ENCODE measurements at regions not wholly inside any gene's neighbourhood (a gene's known extent, or its start where the extent isn't known, plus 50 kb on each side); places are given as distances from the start of the nearest gene placed in this dataset.

- DNase-seq (ENCODE audit: low read depth) = no peak
Measured at GRCh38 chr20:10954137-10954840, 280.5 kb upstream of the JAG1 start.

- no peak for DNase-seq (ENCODE audit: low read depth)
Measured at GRCh38 chr20:10954908-10955580, 281.2 kb upstream of the JAG1 start.

- no peak for DNase-seq (ENCODE audit: low read depth)
Measured at GRCh38 chr20:10958279-10958678, 284.5 kb upstream of the JAG1 start.

GRCh38 chr20:10960416-10960815, 286.6 kb upstream of the JAG1 start:
- no peak for DNase-seq (ENCODE audit: low read depth)

GRCh38 chr20:10961651-10962288, 288.0 kb upstream of the JAG1 start:
- no peak for DNase-seq (ENCODE audit: low read depth)

GRCh38 chr20:10962937-10963336, 289.1 kb upstream of the JAG1 start:
- no peak for DNase-seq (ENCODE audit: low read depth)

- DNase-seq (ENCODE audit: low read depth) = no peak
Measured at GRCh38 chr20:10963717-10964266, 290.0 kb upstream of the JAG1 start.

GRCh38 chr20:10965936-10966470, 292.2 kb upstream of the JAG1 start:
- DNase-seq (ENCODE audit: low read depth) = no peak

DNA sequence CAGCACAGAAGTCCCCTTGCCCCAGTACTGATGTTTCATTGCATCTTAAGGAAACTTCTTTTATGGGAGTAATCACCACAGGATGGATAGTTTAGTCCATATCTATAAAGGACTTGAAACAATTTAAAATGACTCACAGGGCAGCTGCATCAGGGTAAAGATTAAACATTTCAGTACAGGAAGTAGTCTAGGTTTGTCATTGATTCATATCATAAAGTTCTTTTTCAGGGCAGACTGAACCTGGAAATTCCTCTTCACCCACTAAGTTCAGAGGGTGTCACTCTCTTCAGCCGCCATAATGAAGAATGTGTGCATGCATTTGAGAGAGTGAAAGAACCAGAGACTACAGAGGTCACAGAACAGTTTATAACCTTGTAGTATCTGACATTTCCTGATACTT, 296.3 kb upstream of the JAG1 start:
- DNase-seq (ENCODE audit: low read depth) = peak; percentile 26

- no peak for DNase-seq (ENCODE audit: low read depth)
Measured at GRCh38 chr20:10971096-10971495, 297.3 kb upstream of the JAG1 start.

- no peak for DNase-seq (ENCODE audit: low read depth)
Measured at GRCh38 chr20:10972219-10972860, 298.5 kb upstream of the JAG1 start.

GRCh38 chr20:10976051-10976450, 302.3 kb upstream of the JAG1 start:
- no peak for DNase-seq (ENCODE audit: low read depth)

GRCh38 chr20:10978019-10978702, 304.4 kb upstream of the JAG1 start:
- no peak for DNase-seq (ENCODE audit: low read depth)

DNA sequence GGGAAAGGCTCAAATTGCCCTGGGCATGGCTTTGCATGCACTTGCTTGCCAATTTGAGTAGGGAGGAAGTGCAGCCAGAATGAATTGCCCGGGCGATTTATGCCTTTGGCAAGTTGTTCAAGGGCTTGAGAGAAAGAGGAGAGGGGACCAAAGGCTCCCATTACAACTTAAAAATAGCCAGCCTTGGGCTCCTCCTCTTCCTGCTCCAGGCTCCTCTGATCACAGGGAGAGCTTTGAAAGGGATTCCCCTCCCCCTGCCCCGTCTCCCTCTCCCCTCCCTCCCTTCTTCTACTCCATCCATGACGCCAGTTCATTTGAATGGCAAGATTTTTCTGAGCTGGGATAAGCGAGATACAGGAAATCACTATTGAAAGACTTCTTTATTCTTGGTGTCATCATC, 304.9 kb upstream of the JAG1 start:
- no peak for DNase-seq (ENCODE audit: low read depth)

DNA sequence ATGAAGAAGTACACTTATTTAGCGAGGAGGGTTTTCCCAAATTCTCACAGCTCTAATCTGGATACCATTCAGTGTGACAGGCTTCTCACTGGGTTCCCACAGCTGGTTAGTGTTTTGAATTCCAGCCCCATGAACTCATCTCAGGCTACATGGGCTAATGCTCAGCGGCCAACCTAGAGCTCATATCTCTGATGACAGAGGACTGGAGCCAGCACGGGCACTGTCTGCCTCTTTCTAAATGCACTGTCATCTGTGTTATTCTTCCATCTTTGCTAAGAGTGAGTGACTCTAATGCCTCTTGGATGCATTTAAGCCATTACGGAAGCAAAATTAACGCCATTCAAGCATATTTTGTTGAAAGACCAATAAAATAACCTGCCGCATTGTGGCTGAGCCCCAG, 308.9 kb upstream of the JAG1 start:
- DNase-seq (ENCODE audit: low read depth) = peak; percentile 68

GRCh38 chr20:10984294-10984693, 310.5 kb upstream of the JAG1 start:
- no peak for DNase-seq (ENCODE audit: low read depth)

- DNase-seq (ENCODE audit: low read depth) = no peak
Measured at GRCh38 chr20:10984913-10985312, 311.1 kb upstream of the JAG1 start.

DNA sequence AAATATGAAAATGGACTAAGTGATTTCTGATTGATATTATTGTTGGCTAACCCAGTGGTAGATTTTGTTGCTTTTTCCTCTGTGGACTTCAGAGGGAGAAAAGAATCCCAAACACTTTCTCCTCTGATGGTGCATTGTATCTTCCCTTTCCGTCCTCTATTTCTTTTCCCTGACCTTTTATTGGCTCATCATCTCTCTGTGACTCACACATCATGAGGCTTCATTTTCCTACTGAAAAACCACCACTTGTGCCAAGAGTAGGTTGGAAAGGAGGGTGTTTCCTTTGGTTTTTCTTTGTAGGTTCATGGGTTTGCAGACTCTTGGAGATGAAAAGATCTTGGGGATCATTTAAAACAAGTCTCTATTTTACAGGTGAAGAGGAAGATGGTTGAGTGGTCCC, 311.7 kb upstream of the JAG1 start:
- DNase-seq (ENCODE audit: low read depth) = peak; percentile 14

- DNase-seq (ENCODE audit: low read depth) = no peak
Measured at GRCh38 chr20:10986586-10986985, 312.8 kb upstream of the JAG1 start.

DNA sequence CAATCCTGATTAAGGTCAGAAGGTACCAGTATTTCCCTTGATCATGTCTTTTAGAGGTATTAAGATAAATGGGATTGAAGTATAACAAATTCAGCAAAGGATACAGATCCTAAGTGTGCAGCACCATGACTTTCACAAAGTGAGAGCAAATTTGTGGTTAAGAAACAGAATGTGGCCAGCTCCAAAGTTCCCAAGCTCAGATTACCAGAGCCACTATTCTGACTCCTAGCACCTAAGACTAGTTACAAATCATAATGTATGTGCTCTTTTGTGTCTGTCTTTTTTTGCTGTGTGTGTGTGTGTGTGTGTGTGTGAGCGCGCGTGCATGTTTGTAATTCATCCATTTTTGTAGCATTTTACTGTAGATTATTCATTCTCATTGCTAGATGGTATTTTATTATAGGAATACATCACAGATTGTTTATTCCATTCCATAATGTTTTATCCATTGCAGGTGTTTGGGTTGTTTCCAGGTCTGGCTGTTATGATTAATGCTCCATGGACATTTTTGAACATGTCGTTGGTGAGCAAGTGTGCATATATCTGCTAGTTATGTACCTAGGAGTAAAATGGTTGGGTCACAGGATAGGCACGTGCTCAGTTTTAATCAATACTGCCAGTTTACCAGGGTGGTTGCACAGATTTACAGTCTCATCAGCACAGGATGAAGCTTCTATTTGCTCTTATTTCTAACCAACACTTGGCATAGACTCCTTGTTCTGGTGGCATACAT, 314.0 kb upstream of the JAG1 start:
- no peak for DNase-seq (ENCODE audit: low read depth)
